ENCODE measurements at regions not wholly inside any gene's neighbourhood (a gene's known extent, or its start where the extent isn't known, plus 50 kb on each side); places are given as distances from the start of the nearest gene placed in this dataset.
"Not testable (repeated sequence)": the region's sequence is repeated elsewhere in the genome, so short reads cannot be mapped to it uniquely, and the experiment has no call there.

DNA sequence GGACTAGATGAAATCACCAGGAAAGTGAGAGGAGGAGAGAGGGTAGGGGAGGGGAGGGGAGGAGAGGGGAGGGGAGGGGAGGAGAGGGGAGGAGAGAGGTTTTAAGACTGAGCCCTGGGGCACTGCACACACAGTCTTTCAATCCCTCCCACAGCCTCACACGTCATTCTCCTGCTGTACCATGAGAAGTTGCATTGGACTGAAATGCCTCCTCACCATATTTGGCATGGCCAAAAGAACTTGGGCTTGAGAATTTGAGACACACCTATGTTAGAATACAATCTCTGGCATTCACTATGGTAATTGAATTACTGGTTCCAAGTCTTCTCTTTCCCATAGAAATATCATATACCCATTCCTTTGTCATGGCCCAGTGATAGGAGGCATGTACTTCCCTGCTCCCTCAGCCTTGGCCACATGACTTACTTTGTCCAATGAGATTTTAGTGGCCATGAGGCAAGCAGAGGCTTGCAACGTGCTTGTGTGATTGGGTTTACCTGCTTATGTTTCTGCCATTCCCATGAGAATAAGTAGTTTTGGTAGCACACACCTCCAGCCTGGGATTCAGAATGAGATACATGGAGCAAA, 133.3 kb upstream of the SMARCA2 start:
- no peak overlapping the region for H3K27ac Mint-ChIP-seq
- no peaks in the 10 kb centered on the region for H3K27me3 Mint-ChIP-seq (ENCODE audit: low read depth)
- no peaks in the 10 kb centered on the region for H3K9me3 Mint-ChIP-seq
- H3K4me1 Mint-ChIP-seq (ENCODE audit: low read depth) = peaks cover 1% of the 10 kb centered on the region
- H3K36me3 Mint-ChIP-seq (ENCODE audit: low read depth) = no peaks in the 10 kb centered on the region
- H3K4me3 Mint-ChIP-seq = no peak overlapping the region

DNA sequence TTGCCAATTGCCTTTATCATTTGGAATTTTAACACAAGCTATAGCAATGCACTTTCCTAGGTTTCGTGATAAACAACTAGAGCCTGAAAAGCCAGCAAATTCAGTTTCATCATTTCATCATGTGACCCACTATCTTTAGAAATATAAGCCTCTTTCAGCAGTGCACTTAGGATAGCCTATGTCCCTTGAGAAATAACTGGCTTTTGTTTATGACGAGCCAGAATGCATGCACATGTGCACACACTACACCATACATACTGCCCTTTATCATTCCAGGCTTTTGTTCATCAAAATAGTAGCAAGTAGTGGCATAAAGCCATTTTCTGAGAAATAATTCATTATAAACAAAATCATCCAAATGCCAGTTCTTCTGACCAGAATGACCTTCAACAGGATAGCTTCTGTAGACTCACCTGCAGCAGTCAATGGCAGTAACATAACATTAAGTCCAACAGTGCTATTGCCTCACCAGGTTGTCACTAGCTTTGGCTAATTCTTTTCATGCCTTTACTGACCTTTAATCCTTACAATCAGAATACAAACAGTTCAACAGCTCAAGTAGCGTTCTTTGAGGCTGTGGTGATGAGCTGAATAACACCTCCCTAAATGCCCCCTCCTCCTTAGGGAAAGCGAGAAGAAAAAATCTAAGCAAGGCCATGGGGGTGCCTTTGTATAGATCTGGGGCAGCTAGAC, 132.3 kb upstream of the SMARCA2 start:
- Mint-ChIP-seq H3K36me3 (ENCODE audit: low read depth) (no peaks in the 10 kb centered on the region), H3K4me3 (no peak overlapping the region), H3K4me1 (ENCODE audit: low read depth) (no peaks in the 10 kb centered on the region), H3K27me3 (ENCODE audit: low read depth) (no peaks in the 10 kb centered on the region), H3K9me3 (no peaks in the 10 kb centered on the region), H3K27ac (no peak overlapping the region)

DNA sequence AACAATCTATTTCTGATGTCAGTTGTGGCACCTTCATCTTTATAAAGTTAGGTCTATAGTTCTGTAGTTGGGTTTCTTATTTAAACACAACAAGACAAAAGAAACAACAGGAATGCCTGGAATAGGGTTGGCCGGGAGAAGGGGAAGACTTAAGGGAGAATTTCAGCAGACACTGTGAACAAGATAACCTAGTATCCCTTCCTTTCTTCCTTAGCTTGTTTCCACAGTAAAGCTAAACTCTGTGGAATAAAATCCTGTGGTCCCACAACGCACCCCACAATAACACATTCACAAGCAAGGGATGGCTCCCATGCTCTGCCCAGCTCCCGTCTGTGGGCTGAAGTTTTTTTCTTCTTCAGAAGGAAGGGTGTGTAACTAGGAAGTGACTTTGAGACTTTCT, 124.9 kb upstream of the SMARCA2 start:
- Mint-ChIP-seq H3K4me3 (no peak overlapping the region), H3K4me1 (ENCODE audit: low read depth) (no peaks in the 10 kb centered on the region), H3K27ac (no peak overlapping the region), H3K9me3 (no peaks in the 10 kb centered on the region), H3K27me3 (ENCODE audit: low read depth) (peaks cover 12% of the 10 kb centered on the region), H3K36me3 (ENCODE audit: low read depth) (no peaks in the 10 kb centered on the region)

DNA sequence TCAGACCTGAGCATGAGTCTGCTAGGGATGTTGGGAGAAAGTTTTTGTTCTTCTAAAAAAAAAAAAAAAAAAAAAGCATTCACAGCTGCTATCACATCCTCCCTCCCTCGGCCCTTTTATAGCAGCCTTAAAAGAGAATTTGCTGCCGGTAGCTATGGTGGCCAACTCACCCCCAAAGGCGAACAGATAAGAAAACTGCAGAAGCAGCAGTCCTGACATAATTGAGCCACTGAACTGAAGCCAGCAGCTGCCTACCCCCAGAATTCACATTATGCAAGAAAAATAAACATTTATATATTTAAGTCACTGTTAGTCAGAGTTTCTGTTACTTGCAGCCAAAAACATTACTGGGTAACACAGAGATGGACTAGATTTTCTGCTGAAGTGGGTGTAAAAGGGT, 124.3 kb upstream of the SMARCA2 start:
- H3K4me3 Mint-ChIP-seq = no peak overlapping the region
- peaks cover 13% of the 10 kb centered on the region for H3K27me3 Mint-ChIP-seq (ENCODE audit: low read depth)
- no peaks in the 10 kb centered on the region for H3K4me1 Mint-ChIP-seq (ENCODE audit: low read depth)
- H3K36me3 Mint-ChIP-seq (ENCODE audit: low read depth) = no peaks in the 10 kb centered on the region
- no peaks in the 10 kb centered on the region for H3K9me3 Mint-ChIP-seq
- no peak overlapping the region for H3K27ac Mint-ChIP-seq

DNA sequence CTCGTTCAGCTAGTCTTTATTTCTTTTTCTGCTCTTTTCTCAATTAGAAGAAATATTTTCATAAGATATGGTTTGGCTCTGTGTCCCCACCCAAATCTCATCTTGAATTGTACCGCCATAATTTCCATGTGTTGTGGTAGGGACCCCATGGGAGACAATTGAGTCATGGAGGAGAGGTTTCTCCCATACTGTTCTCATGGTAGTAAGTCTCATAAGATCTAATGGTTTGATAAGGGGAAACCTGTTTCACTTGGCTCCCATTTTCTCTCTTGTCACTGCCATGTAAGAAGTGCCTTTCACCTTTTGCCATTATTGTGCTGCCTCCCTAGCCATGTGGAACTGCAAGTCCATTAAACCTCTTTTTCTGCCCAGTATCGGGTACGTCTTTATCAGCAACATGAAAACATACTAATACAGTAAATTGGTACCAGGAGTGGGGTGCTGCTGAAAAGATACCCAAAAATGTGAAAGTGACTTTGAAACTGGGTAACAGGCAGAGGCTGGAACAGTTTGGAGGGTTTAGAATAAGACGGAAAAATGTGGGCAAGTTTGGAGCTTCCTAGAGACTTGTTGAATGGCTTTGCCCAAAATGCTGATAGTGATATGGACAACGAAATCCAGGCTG, 112.0 kb upstream of the SMARCA2 start:
- H3K9me3 Mint-ChIP-seq = peaks cover 33% of the 10 kb centered on the region
- H3K36me3 Mint-ChIP-seq (ENCODE audit: low read depth); H3K27me3 Mint-ChIP-seq (ENCODE audit: low read depth); H3K27ac Mint-ChIP-seq; H3K4me1 Mint-ChIP-seq (ENCODE audit: low read depth); H3K4me3 Mint-ChIP-seq: not testable (repeated sequence)

DNA sequence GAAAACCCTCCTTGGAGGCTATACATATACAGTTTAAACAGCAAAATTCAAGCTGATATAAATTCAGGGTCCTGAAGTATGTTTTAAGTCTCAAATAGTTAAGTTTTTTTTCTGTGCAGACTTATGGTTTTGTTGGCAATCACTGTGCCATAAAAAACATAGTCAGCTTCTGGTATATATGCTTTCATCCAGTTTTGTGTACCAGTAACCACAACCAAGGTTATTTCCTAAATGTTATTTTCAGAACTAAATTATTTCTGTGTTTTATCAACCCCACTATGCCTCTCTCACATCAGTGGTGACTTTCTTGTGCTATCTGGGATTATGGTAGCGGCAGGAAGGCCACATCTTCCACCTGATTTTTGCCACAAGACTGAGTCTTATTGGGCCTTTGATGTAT, 107.7 kb upstream of the SMARCA2 start:
- Mint-ChIP-seq H3K36me3 (ENCODE audit: low read depth) (peaks cover 3% of the 10 kb centered on the region), H3K27ac (no peak overlapping the region), H3K27me3 (ENCODE audit: low read depth) (no peaks in the 10 kb centered on the region), H3K4me1 (ENCODE audit: low read depth) (no peaks in the 10 kb centered on the region), H3K9me3 (peaks cover 21% of the 10 kb centered on the region), H3K4me3 (no peak overlapping the region)

DNA sequence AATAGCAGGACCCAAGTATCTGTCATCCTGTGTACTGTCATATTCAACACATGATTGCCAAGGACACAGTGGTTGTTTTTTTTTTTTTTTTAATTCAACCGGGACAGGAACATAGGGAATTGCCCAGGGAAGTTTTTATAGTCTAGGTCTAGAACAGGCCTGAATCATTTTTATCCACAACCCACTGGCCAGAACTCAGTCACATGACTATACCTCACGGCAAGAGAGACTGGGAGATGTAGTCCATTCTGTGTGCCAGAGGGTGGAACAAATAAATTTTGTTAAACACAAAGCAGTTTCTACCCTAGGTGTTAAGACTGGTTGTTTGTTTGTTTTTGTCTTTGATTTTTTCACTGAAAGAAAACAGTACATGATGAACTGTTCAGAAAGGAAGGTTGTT, 105.8 kb upstream of the SMARCA2 start:
- H3K4me1 Mint-ChIP-seq (ENCODE audit: low read depth) = no peaks in the 10 kb centered on the region
- H3K9me3 Mint-ChIP-seq = peaks cover 11% of the 10 kb centered on the region
- H3K27ac Mint-ChIP-seq = no peak overlapping the region
- no peaks in the 10 kb centered on the region for H3K27me3 Mint-ChIP-seq (ENCODE audit: low read depth)
- H3K4me3 Mint-ChIP-seq = no peak overlapping the region
- H3K36me3 Mint-ChIP-seq (ENCODE audit: low read depth) = peaks cover 3% of the 10 kb centered on the region

DNA sequence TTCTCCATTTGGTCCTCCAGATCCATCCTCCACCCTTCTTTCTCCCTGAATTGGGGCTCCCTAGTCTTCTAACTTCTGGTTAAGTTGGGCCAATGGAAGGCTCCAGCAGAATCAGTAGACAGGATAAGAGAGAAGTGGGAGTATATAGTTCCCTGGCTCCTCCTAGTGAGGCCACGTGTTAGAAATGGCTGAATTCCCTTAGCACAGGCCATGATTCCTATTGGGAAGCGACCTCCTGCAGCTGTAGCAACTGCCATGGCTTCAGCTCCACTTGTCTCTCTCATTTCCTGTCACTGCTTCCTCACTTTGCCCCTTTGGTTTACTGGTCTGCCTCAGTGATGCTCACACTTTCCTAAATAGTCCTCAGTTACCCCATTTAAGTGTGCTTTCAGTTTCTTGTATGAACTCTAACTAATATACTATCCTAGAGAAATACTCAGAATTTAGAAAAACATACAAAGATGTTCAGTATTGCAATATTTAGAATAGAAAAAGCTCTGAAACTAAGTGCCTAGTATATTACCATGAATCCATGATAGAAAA, 104.8 kb upstream of the SMARCA2 start:
- H3K4me3 Mint-ChIP-seq = no peak overlapping the region
- peaks cover 3% of the 10 kb centered on the region for H3K27me3 Mint-ChIP-seq (ENCODE audit: low read depth)
- peaks cover 3% of the 10 kb centered on the region for H3K36me3 Mint-ChIP-seq (ENCODE audit: low read depth)
- no peaks in the 10 kb centered on the region for H3K4me1 Mint-ChIP-seq (ENCODE audit: low read depth)
- peaks cover 4% of the 10 kb centered on the region for H3K9me3 Mint-ChIP-seq
- no peak overlapping the region for H3K27ac Mint-ChIP-seq

DNA sequence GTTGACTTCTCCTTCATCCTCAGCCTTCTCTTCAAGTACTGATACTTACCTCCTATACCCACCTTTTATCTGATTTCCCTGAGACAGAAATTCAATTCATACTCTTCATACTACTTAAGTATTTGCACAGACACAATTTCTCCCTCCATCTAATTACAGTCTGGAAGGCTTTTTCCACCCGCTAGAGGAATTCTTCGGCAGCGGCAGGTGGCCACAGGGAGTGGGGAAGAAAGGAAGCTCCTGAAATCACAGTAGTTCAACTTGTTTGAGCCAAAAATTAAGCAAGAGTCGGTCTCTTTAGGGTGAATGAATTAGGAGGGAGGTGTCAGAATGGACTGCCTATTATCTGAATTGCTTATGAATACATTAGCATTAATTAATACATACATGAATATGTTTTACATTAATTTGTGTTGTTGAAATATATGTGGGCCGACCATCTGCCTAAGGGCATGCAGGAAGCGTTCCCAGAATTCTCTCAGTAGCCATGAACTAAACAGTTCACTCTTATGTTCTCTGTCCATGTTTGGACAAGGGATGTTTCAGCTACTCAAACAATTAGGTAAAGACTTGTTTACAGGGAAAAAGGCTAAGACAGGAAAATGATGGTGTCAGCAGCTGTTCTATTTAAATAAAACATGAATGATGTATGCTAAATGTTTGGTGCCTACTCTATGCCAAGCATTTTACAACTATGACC, 101.4 kb upstream of the SMARCA2 start:
- H3K36me3 Mint-ChIP-seq (ENCODE audit: low read depth) = peaks cover 3% of the 10 kb centered on the region
- peaks cover 10% of the 10 kb centered on the region for H3K27me3 Mint-ChIP-seq (ENCODE audit: low read depth)
- H3K27ac Mint-ChIP-seq = no peak overlapping the region
- no peak overlapping the region for H3K4me3 Mint-ChIP-seq
- H3K9me3 Mint-ChIP-seq = peaks cover 4% of the 10 kb centered on the region
- H3K4me1 Mint-ChIP-seq (ENCODE audit: low read depth) = no peaks in the 10 kb centered on the region

DNA sequence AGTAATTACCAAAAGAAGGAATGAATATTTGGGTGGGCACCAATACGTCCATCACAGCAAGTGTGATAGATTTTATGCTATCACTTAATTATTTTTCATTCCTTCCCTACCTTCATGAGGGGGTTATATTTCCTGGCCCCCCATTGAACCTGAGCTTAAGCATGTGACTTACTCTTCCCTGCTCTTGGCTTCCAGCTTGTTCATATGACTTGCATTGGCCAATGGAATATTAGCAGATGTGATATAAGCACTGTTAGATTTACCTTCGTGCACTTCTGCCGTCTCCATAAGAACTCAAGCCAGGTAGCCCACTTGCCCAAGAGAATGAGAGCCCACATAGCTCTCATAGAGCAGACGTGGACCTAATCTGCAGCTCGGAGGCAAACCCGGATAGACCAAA, 99.1 kb upstream of the SMARCA2 start:
- Mint-ChIP-seq H3K9me3 (peaks cover 4% of the 10 kb centered on the region), H3K27me3 (ENCODE audit: low read depth) (peaks cover 10% of the 10 kb centered on the region), H3K4me3 (no peak overlapping the region), H3K4me1 (ENCODE audit: low read depth) (no peaks in the 10 kb centered on the region), H3K27ac (no peak overlapping the region), H3K36me3 (ENCODE audit: low read depth) (peaks cover 3% of the 10 kb centered on the region)

DNA sequence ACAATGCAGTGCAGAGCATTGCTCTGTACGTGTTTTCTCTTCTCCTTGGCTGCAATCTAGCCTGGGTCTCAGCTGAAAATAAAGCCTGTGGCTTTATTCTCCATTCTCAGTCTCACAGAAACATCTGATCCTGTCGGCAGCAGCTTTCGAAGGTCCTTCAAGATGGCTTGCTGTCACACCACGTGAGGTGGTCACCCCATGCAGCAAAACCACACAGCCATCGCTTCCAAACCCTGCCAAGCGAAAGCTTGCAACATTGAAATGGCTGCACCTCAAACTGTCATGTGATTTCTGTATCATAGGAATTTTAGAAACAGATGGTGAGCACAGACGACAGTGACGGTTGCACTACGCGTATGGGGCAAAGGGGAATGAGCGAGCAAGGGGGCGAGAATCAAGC, 98.5 kb upstream of the SMARCA2 start:
- Mint-ChIP-seq H3K4me1 (ENCODE audit: low read depth) (no peaks in the 10 kb centered on the region), H3K9me3 (peaks cover 3% of the 10 kb centered on the region), H3K27me3 (ENCODE audit: low read depth) (peaks cover 10% of the 10 kb centered on the region), H3K4me3 (no peak overlapping the region), H3K36me3 (ENCODE audit: low read depth) (peaks cover 2% of the 10 kb centered on the region), H3K27ac (no peak overlapping the region)

DNA sequence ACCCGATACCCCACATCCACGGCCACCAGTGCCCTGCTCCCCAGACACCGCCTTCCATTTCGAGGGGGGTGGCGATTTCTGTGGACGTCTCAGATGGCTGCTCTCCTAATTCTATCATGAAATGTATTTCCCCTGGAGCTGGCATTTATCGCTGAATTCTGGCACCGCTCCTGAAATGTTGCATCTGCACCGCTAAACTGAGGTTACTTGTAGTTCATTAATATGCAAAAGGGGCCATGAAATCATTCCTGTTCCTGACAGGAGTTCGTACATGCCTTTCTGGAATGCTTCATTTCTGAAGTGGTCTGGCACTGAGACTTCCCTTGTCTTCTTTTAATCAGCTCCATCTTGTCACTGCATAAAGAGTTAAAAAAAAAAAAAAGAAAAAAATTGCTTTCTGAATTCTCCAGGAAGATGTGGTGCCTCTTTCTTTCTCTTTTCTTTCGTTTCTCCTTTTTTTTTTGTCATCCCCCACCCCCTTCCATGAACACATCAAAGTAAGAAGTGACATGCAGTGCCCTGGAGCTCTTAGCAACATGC, 97.7 kb upstream of the SMARCA2 start:
- H3K4me1 Mint-ChIP-seq (ENCODE audit: low read depth) = no peaks in the 10 kb centered on the region
- H3K27me3 Mint-ChIP-seq (ENCODE audit: low read depth) = peaks cover 10% of the 10 kb centered on the region
- H3K4me3 Mint-ChIP-seq = no peak overlapping the region
- H3K27ac Mint-ChIP-seq = no peak overlapping the region
- H3K36me3 Mint-ChIP-seq (ENCODE audit: low read depth) = no peaks in the 10 kb centered on the region
- no peaks in the 10 kb centered on the region for H3K9me3 Mint-ChIP-seq

DNA sequence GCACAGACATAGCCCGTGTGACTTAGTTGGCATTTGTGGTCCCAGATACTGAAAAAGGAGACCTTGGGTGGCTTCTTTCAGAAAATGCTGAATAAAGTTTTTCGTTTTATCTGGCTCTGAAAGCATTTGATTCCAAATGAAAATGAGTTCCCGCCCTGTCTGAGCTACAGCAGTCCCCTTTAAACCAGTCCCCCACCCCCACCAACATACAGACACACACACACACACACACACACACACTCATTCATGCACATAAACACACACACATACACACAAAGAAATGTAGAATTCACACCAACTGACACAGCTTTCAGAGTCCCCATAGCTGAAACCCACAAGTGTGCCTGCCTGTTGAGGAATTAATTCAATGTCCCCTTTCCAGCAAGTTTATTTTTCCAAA, 97.0 kb upstream of the SMARCA2 start:
- no peaks in the 10 kb centered on the region for H3K4me1 Mint-ChIP-seq (ENCODE audit: low read depth)
- no peak overlapping the region for H3K4me3 Mint-ChIP-seq
- H3K36me3 Mint-ChIP-seq (ENCODE audit: low read depth) = no peaks in the 10 kb centered on the region
- H3K27me3 Mint-ChIP-seq (ENCODE audit: low read depth) = peaks cover 10% of the 10 kb centered on the region
- H3K9me3 Mint-ChIP-seq = no peaks in the 10 kb centered on the region
- H3K27ac Mint-ChIP-seq = no peak overlapping the region

DNA sequence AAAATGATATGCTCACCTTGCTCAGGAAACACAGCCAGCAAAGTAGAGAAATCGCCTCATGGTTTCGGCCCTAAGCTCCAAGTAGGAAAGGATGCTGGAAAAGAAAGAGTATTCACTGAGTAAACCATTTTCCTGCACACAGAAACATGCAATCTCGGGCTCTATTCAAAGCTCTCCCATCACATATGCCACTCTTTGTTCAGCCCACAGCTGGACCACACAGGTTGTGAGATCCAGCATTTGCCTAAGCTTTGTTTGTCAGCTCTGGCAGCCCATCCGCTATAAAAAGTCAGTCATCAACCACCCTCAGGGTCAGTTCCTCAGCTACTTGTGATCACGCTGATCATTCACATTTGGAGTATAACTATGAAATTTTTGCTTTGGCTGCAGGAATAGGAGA, 96.5 kb upstream of the SMARCA2 start:
- Mint-ChIP-seq H3K9me3 (no peaks in the 10 kb centered on the region), H3K27me3 (ENCODE audit: low read depth) (peaks cover 10% of the 10 kb centered on the region), H3K36me3 (ENCODE audit: low read depth) (no peaks in the 10 kb centered on the region), H3K4me1 (ENCODE audit: low read depth) (no peaks in the 10 kb centered on the region), H3K4me3 (no peak overlapping the region), H3K27ac (no peak overlapping the region)

Measured in T-helper 1 cell treated with Interleukin-12 subunit alpha and Interleukin-12 subunit beta and Interleukin-4 antibody, amounts not matched to agents 30 μg/mL and 1 μg/mL, for 36 hours (primary cell).